PC-9 (cell line): ENCODE measurements at regions not wholly inside any gene's neighbourhood (a gene's known extent, or its start where the extent isn't known, plus 50 kb on each side); places are given as distances from the start of the nearest gene placed in this dataset.

Source experiments
- BruUV-seq: library from RNA; stranded (reverse); fragments of 400-500 nt; replicated peaks from 2 replicates; lab custom pipeline; 2021; lab: Mats Ljungman, UMichigan
- CTCF ChIA-PET: fragments of 300-600 bp; sonication (Branson Sonifier 250); formaldehyde crosslinking; loops from one replicate; lab custom pipeline; 2022; ENCODE audit warnings: antibody characterized with exemption; lab: Charles Lee
- POLR2A ChIA-PET: fragments of 300-600 bp; sonication (Branson Sonifier 250); formaldehyde crosslinking; loops from one replicate; lab custom pipeline; 2022; ENCODE audit warnings: antibody characterized with exemption; ENCODE audit not compliant: unreplicated experiment; lab: Charles Lee
- DNase-seq, 2 experiments: peaks; one replicate each; pipeline versions ENCODE4 v3.0.0 to v3.0.0-alpha.2; 2015 to 2022; ENCODE audit warnings: mixed read lengths in 1 of 2
- H2AFZ ChIP-seq: fragments of 200-600 bp; sonication (generic); 2 replicates; pipeline ENCODE4 v1.8.1; 2017; ENCODE audit warnings: antibody characterized with exemption
- H3F3A ChIP-seq: fragments of 200-600 bp; sonication (generic); 2 replicates; pipeline ENCODE4 v1.8.1; 2017; ENCODE audit warnings: antibody characterized with exemption, mild to moderate bottlenecking, low read depth; ENCODE audit not compliant: insufficient read depth
- H3K27ac ChIP-seq: fragments of 200-600 bp; sonication (generic); 2 replicates; pipeline ENCODE4 v1.6.1; 2016; ENCODE audit warnings: mixed run types
- H3K27me3 ChIP-seq: fragments of 200-600 bp; sonication (generic); 2 replicates; pipeline ENCODE4 v1.6.1; 2016; ENCODE audit warnings: low read depth, mixed run types; ENCODE audit not compliant: insufficient read depth
- H3K36me3 ChIP-seq: fragments of 200-600 bp; sonication (generic); 2 replicates; pipeline ENCODE4 v1.6.1; 2016; ENCODE audit warnings: low read depth, mixed run types
- H3K4me1 ChIP-seq: fragments of 200-600 bp; sonication (generic); replicated peaks from 2 replicates; pipeline ENCODE4 v1.6.1; 2016; ENCODE audit warnings: mixed run types; ENCODE audit not compliant: insufficient read depth
- H3K4me2 ChIP-seq: fragments of 200-600 bp; sonication (generic); 2 replicates; pipeline ENCODE4 v1.6.1; 2017; ENCODE audit warnings: mixed run types
- H3K4me3 ChIP-seq: fragments of 200-600 bp; sonication (generic); 2 replicates; pipeline ENCODE4 v1.6.1; 2016; ENCODE audit warnings: mixed run types
- H3K79me2 ChIP-seq: fragments of 200-600 bp; sonication (generic); 2 replicates; pipeline ENCODE4 v1.6.1; 2017; ENCODE audit warnings: low read depth, mixed run types
- H3K9me2 ChIP-seq: fragments of 200-600 bp; sonication (generic); 2 replicates; pipeline ENCODE4 v1.8.1; 2017; ENCODE audit warnings: mild to moderate bottlenecking; ENCODE audit not compliant: insufficient read depth
- H3K9me3 ChIP-seq: fragments of 200-600 bp; sonication (generic); 2 replicates; pipeline ENCODE4 v1.8.1; 2016; ENCODE audit warnings: low read depth; ENCODE audit not compliant: insufficient read depth
- H4K20me1 ChIP-seq: fragments of 200-600 bp; sonication (generic); 2 replicates; pipeline ENCODE4 v1.8.1; 2017; ENCODE audit not compliant: insufficient read depth
- EZH2 ChIP-seq: fragments of 200-600 bp; sonication (generic); IDR thresholded peaks from 2 replicates; pipeline ENCODE4 v1.8.0; 2017; ENCODE audit warnings: antibody characterized with exemption, low read depth
- intact Hi-C: fragments of 100-400 bp; cut with micrococcal nuclease; formaldehyde crosslinking; loops from one replicate; pipeline ENCODE4 v1.10.0; 2022; ENCODE audit not compliant: unreplicated experiment
- TF ChIP-seq, protein P1 (sequence below): fragments of 200-600 bp; sonication (generic); conservative IDR thresholded peaks from 2 replicates; pipeline ENCODE4 v1.6.1; 2017; ENCODE audit warnings: mixed run types, antibody characterized with exemption, mild to moderate bottlenecking, moderate library complexity

DNA sequence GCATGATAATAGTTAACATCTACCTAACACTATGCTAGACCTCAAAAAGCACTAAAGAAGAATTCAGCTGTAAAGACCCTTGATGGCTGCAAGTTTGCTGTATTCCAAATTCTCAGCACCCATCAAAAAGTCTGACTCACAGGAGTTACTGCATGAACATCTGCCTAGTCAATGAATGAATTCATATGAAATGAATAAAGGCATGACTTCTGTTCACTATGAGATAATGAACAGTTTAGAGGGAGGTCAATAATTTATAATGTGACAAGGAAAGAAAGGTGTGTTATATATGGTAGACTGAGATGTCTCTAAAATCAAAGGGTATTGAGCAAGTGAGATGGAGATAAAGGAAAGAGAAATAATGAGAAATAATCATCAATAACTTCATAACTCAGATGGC, 508.2 kb upstream of the TGFBR2 start:
- Histone ChIP-seq H3K9me2 (no peaks in the 10 kb centered on the region), H3K79me2 (no peaks in the 10 kb centered on the region), H3K27me3 (no peaks in the 10 kb centered on the region), H3K27ac (no peak overlapping the region), H4K20me1 (no peaks in the 10 kb centered on the region), H2AFZ (no peak overlapping the region), H3K36me3 (no peaks in the 10 kb centered on the region), H3K4me3 (no peak overlapping the region), H3K4me2 (no peak overlapping the region), H3F3A (no peaks in the 10 kb centered on the region), H3K9me3 (no peaks in the 10 kb centered on the region; the same call in 1 of the 2 replicates), H3K4me1 (0 out of 2 replicates have a peak, but pooled peaks cover 3% of the 10 kb centered on the region)
- intact Hi-C loops: no loop called here
- BruUV-seq: no TSS peak
- TF ChIP-seq, protein P1, sequence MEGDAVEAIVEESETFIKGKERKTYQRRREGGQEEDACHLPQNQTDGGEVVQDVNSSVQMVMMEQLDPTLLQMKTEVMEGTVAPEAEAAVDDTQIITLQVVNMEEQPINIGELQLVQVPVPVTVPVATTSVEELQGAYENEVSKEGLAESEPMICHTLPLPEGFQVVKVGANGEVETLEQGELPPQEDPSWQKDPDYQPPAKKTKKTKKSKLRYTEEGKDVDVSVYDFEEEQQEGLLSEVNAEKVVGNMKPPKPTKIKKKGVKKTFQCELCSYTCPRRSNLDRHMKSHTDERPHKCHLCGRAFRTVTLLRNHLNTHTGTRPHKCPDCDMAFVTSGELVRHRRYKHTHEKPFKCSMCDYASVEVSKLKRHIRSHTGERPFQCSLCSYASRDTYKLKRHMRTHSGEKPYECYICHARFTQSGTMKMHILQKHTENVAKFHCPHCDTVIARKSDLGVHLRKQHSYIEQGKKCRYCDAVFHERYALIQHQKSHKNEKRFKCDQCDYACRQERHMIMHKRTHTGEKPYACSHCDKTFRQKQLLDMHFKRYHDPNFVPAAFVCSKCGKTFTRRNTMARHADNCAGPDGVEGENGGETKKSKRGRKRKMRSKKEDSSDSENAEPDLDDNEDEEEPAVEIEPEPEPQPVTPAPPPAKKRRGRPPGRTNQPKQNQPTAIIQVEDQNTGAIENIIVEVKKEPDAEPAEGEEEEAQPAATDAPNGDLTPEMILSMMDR: no peak
- no peak for TF ChIP-seq EZH2
- no peak for DNase-seq
- CTCF ChIA-PET: no interaction called here
- POLR2A ChIA-PET: no interaction called here

DNA sequence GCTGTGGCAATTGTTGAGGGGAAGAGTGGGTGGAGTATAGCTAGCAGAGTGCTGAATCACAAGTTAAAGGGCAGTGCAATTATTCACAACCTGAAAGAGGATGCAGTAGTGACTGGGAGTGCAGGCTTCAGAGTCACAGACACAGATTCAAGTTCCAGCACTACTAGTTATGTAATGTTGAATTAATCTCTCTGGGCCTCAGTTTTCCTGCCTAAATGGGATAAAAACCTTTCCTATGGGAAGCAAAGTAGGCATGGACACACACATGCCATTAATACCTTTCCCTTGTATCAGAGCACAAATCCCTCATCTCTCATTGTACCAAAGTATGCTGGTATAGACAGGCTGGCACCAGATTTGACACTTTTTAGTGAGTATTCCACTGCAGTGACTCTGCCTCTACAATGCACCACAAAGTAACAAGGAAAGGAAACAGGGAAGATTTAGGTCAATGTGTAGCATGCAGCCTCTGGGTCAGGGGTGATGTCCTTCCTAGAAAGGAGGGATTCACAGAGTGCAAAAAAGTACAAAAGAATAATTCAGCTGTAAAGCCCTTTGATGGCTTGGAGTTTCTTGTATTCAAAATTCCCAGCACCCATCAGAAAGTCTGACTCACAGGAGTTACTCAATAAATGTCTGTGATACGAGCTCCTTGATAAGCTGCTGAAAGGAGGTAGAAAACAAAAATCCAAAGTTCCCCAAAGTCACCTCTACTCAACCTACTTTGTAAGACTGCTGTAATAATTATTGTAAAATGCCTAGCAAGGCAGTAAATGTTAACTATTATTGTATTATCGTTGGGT, 507.5 kb upstream of the TGFBR2 start:
- no peak for DNase-seq
- Histone ChIP-seq H2AFZ (no peak overlapping the region), H3K9me2 (no peaks in the 10 kb centered on the region), H3K36me3 (no peaks in the 10 kb centered on the region), H3K4me1 (0 out of 2 replicates have a peak, but pooled peaks cover 3% of the 10 kb centered on the region), H3K4me2 (no peak overlapping the region), H3K27ac (no peak overlapping the region), H3K79me2 (no peaks in the 10 kb centered on the region), H3K4me3 (no peak overlapping the region), H3K27me3 (no peaks in the 10 kb centered on the region), H3K9me3 (no peaks in the 10 kb centered on the region; the same call in 1 of the 2 replicates), H3F3A (no peaks in the 10 kb centered on the region), H4K20me1 (no peaks in the 10 kb centered on the region)
- POLR2A ChIA-PET: no interaction called here
- BruUV-seq: no TSS peak
- CTCF ChIA-PET: no interaction called here
- intact Hi-C loops: no loop called here
- TF ChIP-seq, protein P1: no peak
- no peak for TF ChIP-seq EZH2

DNA sequence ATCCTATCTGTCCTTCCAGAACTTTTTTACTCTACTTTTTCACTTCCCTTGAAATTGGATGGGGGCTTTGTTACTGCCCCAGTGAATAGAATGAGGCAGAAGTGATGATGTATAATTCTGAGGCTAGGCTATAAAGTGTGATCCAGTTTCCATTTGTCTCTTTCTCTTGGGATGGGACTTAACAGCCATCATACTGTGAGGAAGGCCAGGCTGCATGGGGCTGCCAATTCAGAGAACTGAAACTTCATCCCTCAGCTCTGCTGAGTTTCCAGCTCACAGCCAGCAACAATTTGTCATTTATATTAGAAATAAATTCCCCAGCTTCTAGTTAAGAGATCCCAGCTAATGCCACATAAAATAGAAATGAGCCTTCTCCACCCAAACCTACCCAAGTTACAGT, 504.0 kb upstream of the TGFBR2 start:
- H3K4me2 ChIP-seq: no peak overlapping the region
- DNase-seq: no peak
- H3K9me3 ChIP-seq: no peaks in the 10 kb centered on the region; the same call in 1 of the 2 replicates
- ChIA-PET POLR2A (no interaction called here), CTCF (no interaction called here)
- BruUV-seq: no TSS peak
- no peaks in the 10 kb centered on the region for H4K20me1 ChIP-seq
- intact Hi-C loops: no loop called here
- no peaks in the 10 kb centered on the region for H3K27me3 ChIP-seq
- no peak overlapping the region for H3K27ac ChIP-seq
- no peak overlapping the region for H3K4me3 ChIP-seq
- no peaks in the 10 kb centered on the region for H3K36me3 ChIP-seq
- 0 out of 2 replicates have a peak, but pooled peaks cover 3% of the 10 kb centered on the region for H3K4me1 ChIP-seq
- H2AFZ ChIP-seq: no peak overlapping the region
- no peaks in the 10 kb centered on the region for H3K79me2 ChIP-seq
- H3F3A ChIP-seq: no peaks in the 10 kb centered on the region
- no peak for TF ChIP-seq EZH2
- TF ChIP-seq, protein P1: no peak
- H3K9me2 ChIP-seq: no peaks in the 10 kb centered on the region
